ENCODE measurements at regions not wholly inside any gene's neighbourhood (a gene's known extent, or its start where the extent isn't known, plus 50 kb on each side); places are given as distances from the start of the nearest gene placed in this dataset.
"Not testable (repeated sequence)": the region's sequence is repeated elsewhere in the genome, so short reads cannot be mapped to it uniquely, and the experiment has no call there.

DNA sequence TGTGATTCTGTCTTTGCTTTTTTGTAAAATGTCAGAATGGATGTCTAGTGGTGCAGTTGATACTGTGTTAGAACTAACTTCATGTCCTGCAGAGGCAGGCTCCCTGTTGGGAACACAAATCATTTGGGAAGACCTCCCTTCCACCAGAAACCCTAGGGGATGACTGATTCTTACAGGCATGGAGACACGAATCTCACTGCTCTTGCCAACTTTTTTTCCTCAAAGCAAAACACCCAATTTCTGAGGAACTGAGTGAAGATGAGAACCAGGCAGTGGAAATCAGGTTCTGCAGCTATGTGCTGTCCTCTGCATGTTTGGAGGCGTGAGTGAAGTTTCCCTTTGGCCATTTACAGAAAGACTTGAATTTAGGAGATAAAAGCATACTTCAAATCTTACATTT is 87.5 kb upstream of the CSNK1A1L start:
- DNase-seq (ENCODE audit: low spot score in 2 of 2) = no peak
- Histone ChIP-seq H3K36me3 (replicated peaks) (no peaks in the 10 kb centered on the region), H3K4me1 (no peaks in the 10 kb centered on the region), H3K4me3 (no peak overlapping the region), H3K27me3 (ENCODE audit: low read depth) (no peaks in the 10 kb centered on the region), H3K9me3 (no peaks in the 10 kb centered on the region)
- in situ Hi-C loops (cut with MboI; ENCODE audit: low sequenced_read_pairs) = no loop called here

DNA sequence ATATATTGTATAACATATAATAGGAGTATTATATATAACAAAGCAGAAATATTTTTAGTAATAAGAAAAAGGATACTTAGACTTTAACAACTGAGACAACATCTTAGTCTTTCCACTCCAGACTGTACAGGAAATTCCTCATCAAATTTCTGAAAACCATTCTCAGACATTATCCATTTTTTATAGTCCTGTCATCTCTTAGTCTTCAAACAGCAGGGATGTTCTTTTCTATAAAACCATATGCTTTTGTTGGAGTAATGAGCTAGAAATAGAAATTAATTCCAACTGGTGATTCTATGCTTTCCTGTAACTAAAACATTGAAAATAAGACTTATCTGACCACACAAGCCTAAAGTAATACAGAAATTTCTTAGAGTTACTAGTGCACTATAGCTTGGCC is 82.2 kb upstream of the CSNK1A1L start:
- Histone ChIP-seq H3K9me3 (no peaks in the 10 kb centered on the region), H3K4me1 (no peaks in the 10 kb centered on the region), H3K36me3 (replicated peaks) (no peaks in the 10 kb centered on the region), H3K27me3 (ENCODE audit: low read depth) (no peaks in the 10 kb centered on the region), H3K4me3 (no peak overlapping the region)
- no peak for DNase-seq (ENCODE audit: low spot score in 2 of 2)
- in situ Hi-C loops (cut with MboI; ENCODE audit: low sequenced_read_pairs) = no loop called here

DNA sequence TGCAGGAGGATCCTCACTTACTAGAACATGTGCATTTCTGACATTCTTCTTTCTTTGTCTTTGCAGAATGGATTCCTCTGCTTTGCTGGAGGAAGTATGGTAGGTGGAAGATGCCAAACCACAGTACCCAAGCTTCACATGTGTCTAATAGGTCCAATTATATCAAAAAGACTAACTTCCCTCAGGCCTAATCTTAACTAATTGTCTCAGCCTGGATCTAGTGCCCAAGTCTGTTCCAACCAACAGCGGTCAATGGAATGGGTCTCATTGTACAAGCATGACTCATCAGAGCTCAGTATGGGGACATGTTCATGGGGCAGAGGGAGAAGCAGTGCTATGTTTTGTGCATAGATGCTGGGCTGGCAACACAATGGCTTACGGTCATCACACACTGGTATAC is 81.6 kb upstream of the CSNK1A1L start:
- no peak for DNase-seq (ENCODE audit: low spot score in 2 of 2)
- no peaks in the 10 kb centered on the region for H3K36me3 ChIP-seq (replicated peaks)
- in situ Hi-C loops (cut with MboI; ENCODE audit: low sequenced_read_pairs) = no loop called here

DNA sequence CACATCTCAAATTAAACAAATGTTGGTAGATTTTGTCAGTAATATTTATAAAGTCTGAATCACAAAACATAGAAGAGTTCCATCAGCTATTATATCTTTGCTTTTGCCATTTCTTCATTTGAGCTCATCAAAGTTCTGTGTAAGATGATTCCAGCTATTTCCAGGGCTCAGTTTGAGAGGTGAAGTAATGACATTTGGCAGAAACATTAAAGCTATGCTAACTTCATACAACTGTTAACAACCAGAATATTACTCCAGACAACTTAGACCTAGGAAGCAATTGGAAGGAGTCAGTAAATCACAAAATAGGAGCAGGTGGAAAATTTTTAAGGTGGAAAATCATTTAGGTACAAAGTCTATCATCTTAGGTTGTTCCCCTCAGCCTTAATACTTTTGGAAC is 76.2 kb upstream of the CSNK1A1L start:
- H3K27me3 ChIP-seq (ENCODE audit: low read depth) = no peaks in the 10 kb centered on the region

More for the DNA sequence above, 81.6 kb upstream of the CSNK1A1L start:
- Histone ChIP-seq H3K27me3 (ENCODE audit: low read depth) (no peaks in the 10 kb centered on the region), H3K9me3 (no peaks in the 10 kb centered on the region), H3K4me3 (no peak overlapping the region), H3K4me1 (no peaks in the 10 kb centered on the region)

DNA sequence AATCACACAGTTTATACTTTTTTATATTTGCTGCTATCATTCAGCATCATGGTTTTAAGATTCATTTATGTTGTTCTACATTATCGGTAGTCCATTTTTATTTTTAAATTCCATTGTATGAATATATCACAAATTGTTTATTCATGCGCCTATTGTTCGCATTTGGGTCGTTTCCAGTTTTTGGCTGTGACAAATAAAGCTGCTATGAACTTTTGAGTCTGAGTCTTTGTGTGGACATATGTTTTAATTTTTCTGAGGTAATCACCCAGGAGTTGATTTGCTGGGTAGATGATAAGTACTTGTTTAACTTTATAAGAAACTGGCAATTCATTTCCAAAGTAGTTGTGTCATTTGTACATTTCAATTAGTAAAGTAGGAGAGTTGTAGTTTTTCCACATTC is 74.2 kb upstream of the CSNK1A1L start:
- Histone ChIP-seq H3K9me3 (no peaks in the 10 kb centered on the region), H3K4me1 (no peaks in the 10 kb centered on the region), H3K4me3 (no peak overlapping the region), H3K27me3 (ENCODE audit: low read depth) (no peaks in the 10 kb centered on the region), H3K36me3 (replicated peaks) (no peaks in the 10 kb centered on the region)
- no peak for DNase-seq (ENCODE audit: low spot score in 2 of 2)
- in situ Hi-C loops (cut with MboI; ENCODE audit: low sequenced_read_pairs) = no loop called here

More for the DNA sequence above, 76.2 kb upstream of the CSNK1A1L start:
- Histone ChIP-seq H3K36me3 (replicated peaks) (no peaks in the 10 kb centered on the region), H3K4me3 (no peak overlapping the region), H3K9me3 (no peaks in the 10 kb centered on the region), H3K4me1 (no peaks in the 10 kb centered on the region)
- no peak for DNase-seq (ENCODE audit: low spot score in 2 of 2)
- in situ Hi-C loops (cut with MboI; ENCODE audit: low sequenced_read_pairs) = no loop called here

DNA sequence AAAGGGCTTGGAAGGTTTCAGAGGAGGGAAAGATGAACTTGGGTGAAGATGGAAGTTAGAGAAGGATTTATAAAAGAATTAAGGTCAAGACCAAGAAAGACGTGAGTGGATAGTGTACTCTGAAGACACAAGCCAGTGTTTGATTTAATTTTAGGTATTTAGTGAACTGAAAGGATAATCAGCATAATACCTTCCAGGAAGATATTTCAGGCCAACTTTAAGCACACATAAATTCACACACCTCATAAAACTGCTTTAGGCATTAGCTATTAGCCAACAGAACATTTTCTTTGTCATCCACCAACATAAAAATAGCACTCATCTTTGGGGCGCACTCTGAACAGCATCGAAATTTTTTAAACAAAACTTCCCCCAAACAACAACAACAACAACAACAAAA is 71.7 kb upstream of the CSNK1A1L start:
- H3K27me3 ChIP-seq (ENCODE audit: low read depth) = no peaks in the 10 kb centered on the region
- H3K4me3 ChIP-seq = no peak overlapping the region
- no peaks in the 10 kb centered on the region for H3K9me3 ChIP-seq
- in situ Hi-C loops (cut with MboI; ENCODE audit: low sequenced_read_pairs) = no loop called here
- no peak for DNase-seq (ENCODE audit: low spot score in 2 of 2)
- H3K4me1 ChIP-seq = no peaks in the 10 kb centered on the region
- no peaks in the 10 kb centered on the region for H3K36me3 ChIP-seq (replicated peaks)

DNA sequence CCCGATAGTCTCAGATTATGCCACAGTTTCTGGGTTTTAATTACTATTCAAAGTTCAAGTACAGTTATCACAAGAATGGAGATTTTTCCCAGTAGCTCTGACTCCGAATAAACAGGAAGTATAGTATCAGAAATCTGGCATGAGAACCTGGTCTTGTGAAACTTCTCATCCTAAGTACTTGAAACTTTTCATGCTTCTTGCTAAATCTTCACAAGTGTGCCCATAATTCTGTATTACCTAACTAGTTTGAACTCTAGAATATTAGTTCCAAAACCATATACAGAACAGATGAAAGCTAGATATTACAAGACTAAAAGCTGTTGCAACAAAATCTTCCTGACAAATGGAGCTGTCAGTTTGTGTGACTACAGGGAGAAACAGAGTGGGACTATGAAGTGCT is 70.5 kb upstream of the CSNK1A1L start:
- no peak for DNase-seq (ENCODE audit: low spot score in 2 of 2)
- in situ Hi-C loops (cut with MboI; ENCODE audit: low sequenced_read_pairs) = no loop called here
- no peak overlapping the region for H3K4me3 ChIP-seq
- no peaks in the 10 kb centered on the region for H3K36me3 ChIP-seq (replicated peaks)
- H3K9me3 ChIP-seq = no peaks in the 10 kb centered on the region
- H3K27me3 ChIP-seq (ENCODE audit: low read depth) = no peaks in the 10 kb centered on the region
- no peaks in the 10 kb centered on the region for H3K4me1 ChIP-seq

DNA sequence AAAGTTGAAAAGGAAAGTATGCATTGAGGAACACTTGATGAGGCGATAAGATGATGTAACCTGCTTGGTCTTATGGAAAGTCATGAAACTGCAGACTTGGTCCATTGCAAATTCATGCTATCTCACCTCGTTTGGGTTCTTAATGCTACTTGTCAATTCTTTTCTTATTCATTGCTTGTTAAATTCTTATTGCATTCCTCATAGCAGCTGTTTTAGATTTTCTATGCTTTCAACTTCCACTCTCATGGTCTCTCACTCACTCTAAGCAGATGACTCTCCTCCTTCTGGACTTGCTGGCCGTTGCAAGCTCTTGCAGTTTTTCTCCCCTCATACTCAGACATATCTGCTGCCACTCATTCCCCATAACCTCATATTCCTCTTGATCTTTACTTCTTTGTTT is 67.8 kb upstream of the CSNK1A1L start:
- no peak for DNase-seq (ENCODE audit: low spot score in 2 of 2)
- in situ Hi-C loops (cut with MboI; ENCODE audit: low sequenced_read_pairs) = no loop called here

DNA sequence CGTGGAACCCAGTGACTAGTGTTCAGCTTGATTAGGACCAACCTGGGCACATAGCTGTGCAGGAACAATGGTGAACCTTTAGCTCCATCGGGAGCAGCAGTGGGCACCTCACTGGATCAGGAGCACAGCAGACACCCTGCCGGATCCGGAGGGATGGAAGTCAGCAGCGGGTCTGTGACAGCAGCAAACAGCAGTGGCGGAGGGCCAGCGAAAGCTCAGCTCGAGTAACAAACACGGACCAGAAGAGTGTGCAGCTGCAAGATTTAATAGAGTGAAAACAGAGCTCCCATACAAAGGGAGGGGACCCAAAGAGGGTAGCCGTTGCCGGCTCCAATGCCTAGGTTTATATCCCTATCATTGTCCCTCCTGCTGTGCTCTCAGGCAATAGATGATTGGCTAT is 66.8 kb upstream of the CSNK1A1L start:
- DNase-seq (ENCODE audit: low spot score in 2 of 2); H3K9me3 ChIP-seq; in situ Hi-C loops (cut with MboI; ENCODE audit: low sequenced_read_pairs); H3K4me1 ChIP-seq; H3K27me3 ChIP-seq (ENCODE audit: low read depth); H3K36me3 ChIP-seq (replicated peaks); H3K4me3 ChIP-seq: not testable (repeated sequence)

More for the DNA sequence above, 67.8 kb upstream of the CSNK1A1L start:
- Histone ChIP-seq H3K4me1 (no peaks in the 10 kb centered on the region), H3K27me3 (ENCODE audit: low read depth) (no peaks in the 10 kb centered on the region), H3K9me3 (no peaks in the 10 kb centered on the region), H3K36me3 (replicated peaks) (no peaks in the 10 kb centered on the region), H3K4me3 (no peak overlapping the region)

DNA sequence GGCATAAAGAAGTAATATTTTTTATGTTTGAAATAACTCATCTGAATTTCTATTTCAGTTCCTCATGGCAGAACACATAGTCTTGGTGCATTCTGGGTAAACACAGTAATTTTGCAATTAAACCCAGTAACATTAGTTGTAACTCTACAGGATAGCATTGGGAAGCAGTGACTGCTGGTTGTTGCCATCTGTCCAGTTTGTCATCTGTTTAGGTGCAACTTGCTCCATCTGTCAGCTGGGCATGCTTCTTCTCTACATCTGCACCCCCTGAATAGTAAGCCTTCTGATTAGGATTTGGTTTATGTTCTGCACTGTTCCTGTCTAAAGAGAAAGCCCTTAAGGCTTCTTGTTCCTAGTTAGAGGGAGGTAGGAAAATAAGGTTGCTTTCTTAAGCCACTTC is 63.5 kb upstream of the CSNK1A1L start:
- no peaks in the 10 kb centered on the region for H3K9me3 ChIP-seq
- H3K4me3 ChIP-seq = no peak overlapping the region
- no peaks in the 10 kb centered on the region for H3K27me3 ChIP-seq (ENCODE audit: low read depth)
- no peaks in the 10 kb centered on the region for H3K36me3 ChIP-seq (replicated peaks)
- DNase-seq (ENCODE audit: low spot score in 2 of 2) = no peak
- no peaks in the 10 kb centered on the region for H3K4me1 ChIP-seq
- in situ Hi-C loops (cut with MboI; ENCODE audit: low sequenced_read_pairs) = no loop called here

DNA sequence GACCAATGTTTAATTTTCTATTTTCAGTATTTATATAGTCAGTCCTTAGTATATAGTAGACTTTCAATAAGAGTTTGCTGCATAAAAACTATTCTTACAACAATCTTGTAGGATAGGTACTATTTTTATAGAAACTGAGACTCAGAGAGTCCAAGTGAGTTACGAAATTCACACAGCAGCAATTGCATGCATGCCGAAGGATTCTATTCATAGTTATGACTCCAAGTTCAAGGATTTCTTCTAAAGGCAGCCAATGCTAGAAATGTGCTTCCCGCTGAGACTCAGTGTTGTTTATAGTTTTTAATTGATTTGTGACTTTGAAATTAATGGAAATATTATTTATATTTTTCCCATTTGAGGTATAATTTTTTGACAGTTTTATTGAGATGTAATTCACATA is 62.7 kb upstream of the CSNK1A1L start:
- no peaks in the 10 kb centered on the region for H3K4me1 ChIP-seq
- in situ Hi-C loops (cut with MboI; ENCODE audit: low sequenced_read_pairs) = no loop called here
- H3K4me3 ChIP-seq = no peak overlapping the region

DNA sequence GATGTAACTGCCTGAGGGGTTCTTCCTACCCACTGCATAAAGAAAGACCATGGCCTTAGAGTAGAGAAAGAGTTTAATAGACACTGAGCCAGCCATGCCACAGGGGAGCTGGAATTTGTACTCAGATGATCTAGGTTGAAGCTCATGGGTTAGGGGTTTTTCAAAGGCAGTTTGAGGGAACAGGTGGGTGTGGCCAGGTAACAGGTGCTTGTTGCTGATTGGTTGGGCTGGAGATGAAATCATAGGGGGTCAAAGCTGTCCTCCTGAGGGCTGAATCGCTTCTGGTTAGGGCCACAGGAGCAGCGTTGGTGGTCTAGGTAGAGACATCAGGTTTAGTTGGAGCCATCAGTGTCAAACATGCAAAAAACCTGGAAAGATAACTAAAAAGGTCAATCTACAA is 59.2 kb upstream of the CSNK1A1L start:
- no peak overlapping the region for H3K4me3 ChIP-seq
- H3K27me3 ChIP-seq (ENCODE audit: low read depth) = no peaks in the 10 kb centered on the region
- no peaks in the 10 kb centered on the region for H3K4me1 ChIP-seq
- no peaks in the 10 kb centered on the region for H3K36me3 ChIP-seq (replicated peaks)
- in situ Hi-C loops (cut with MboI; ENCODE audit: low sequenced_read_pairs) = no loop called here
- no peaks in the 10 kb centered on the region for H3K9me3 ChIP-seq
- DNase-seq (ENCODE audit: low spot score in 2 of 2) = no peak

More for the DNA sequence above, 62.7 kb upstream of the CSNK1A1L start:
- H3K36me3 ChIP-seq (replicated peaks) = no peaks in the 10 kb centered on the region
- no peak for DNase-seq (ENCODE audit: low spot score in 2 of 2)
- no peaks in the 10 kb centered on the region for H3K27me3 ChIP-seq (ENCODE audit: low read depth)
- H3K9me3 ChIP-seq = no peaks in the 10 kb centered on the region

DNA sequence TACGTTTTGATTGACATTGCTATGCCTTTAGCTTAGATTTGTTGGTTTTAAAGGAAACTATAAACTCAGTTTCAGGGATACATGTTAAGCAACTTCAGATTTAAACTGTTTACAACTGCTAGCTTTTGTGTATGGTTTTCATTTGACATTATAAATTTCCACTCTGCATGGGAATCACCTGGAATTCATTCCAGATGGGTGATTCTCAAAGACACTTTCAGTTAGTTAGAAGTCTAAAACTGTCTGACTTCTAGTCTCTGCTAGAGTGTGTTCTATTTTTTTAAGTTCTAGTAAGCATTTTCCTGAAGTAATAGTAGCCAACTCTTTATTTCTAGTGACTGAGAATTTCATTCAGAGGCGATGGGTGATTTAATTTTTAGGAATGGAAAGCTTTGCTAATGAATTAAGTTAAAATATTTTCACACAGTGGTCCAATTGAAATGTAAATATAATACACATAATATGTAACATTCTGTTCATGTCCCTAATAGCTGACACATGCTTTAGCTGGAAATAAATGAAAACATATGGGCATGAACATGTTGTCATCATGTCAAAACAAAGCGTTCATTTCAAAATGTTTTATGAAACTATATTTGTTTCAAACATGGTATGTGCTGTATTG is 58.3 kb upstream of the CSNK1A1L start:
- H3K4me3 ChIP-seq = no peak overlapping the region
- H3K4me1 ChIP-seq = no peaks in the 10 kb centered on the region
- no peaks in the 10 kb centered on the region for H3K36me3 ChIP-seq (replicated peaks)
- DNase-seq (ENCODE audit: low spot score in 2 of 2) = no peak
- no peaks in the 10 kb centered on the region for H3K9me3 ChIP-seq
- no peaks in the 10 kb centered on the region for H3K27me3 ChIP-seq (ENCODE audit: low read depth)
- in situ Hi-C loops (cut with MboI; ENCODE audit: low sequenced_read_pairs) = no loop called here

DNA sequence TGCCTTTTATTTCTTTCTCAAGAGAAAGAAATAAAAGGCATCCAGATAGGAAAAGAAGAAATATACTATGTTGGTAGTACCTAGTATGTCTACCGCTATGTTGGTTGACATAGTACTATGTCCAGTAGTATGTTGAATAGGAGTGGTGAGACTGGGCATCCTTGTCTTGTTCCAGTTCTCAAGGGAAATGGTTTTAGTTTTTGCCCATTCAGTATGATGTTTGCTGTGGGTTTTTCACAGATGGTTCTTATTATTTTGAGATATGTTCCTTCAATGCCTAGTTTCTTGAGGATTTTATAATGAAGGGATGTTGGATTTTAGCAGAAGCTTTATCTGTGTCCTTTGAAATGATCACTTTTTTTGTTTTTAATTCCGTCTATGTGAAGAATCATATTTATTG is 53.0 kb upstream of the CSNK1A1L start:
- H3K36me3 ChIP-seq (replicated peaks) = no peaks in the 10 kb centered on the region
- DNase-seq (ENCODE audit: low spot score in 2 of 2) = no peak
- no peaks in the 10 kb centered on the region for H3K27me3 ChIP-seq (ENCODE audit: low read depth)
- H3K4me1 ChIP-seq = no peaks in the 10 kb centered on the region
- H3K9me3 ChIP-seq = no peaks in the 10 kb centered on the region
- in situ Hi-C loops (cut with MboI; ENCODE audit: low sequenced_read_pairs) = no loop called here
- no peak overlapping the region for H3K4me3 ChIP-seq

DNA sequence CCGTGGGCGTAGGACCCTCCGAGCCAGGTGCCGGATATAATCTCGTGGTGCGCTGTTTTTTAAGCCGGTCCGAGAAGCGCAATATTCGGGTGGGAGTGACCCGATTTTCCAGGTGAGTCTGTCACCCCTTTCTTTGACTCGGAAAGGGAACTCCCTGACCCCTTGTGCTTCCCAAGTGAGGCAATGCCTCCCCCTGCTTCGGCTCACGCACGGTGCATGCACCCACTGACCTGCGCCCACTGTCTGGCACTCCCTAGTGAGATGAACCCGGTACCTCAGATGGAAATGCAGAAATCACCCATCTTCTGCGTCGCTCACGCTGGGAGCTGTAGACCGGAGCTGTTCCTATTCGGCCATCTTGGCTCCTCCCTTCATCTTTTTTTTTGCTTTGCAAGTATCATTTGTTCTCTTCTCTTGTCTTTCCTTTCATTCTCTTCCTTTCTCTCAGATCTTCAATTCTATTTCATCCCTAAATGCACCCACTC is 50.2 kb upstream of the CSNK1A1L start:
- H3K36me3 ChIP-seq (replicated peaks); H3K4me3 ChIP-seq; H3K4me1 ChIP-seq; H3K27me3 ChIP-seq (ENCODE audit: low read depth); DNase-seq (ENCODE audit: low spot score in 2 of 2); in situ Hi-C loops (cut with MboI; ENCODE audit: low sequenced_read_pairs); H3K9me3 ChIP-seq: not testable (repeated sequence)
